T1000 (cell line): ENCODE measurements at regions not wholly inside any gene's neighbourhood (a gene's known extent, or its start where the extent isn't known, plus 50 kb on each side); places are given as distances from the start of the nearest gene placed in this dataset.
"Not testable (repeated sequence)": the region's sequence is repeated elsewhere in the genome, so short reads cannot be mapped to it uniquely, and the experiment has no call there.

Experiments
- DNase-seq: peaks from one replicate; lab custom pipeline; 2025; ENCODE audit warnings: mixed read lengths; lab: John Stamatoyannopoulos, UW

DNA sequence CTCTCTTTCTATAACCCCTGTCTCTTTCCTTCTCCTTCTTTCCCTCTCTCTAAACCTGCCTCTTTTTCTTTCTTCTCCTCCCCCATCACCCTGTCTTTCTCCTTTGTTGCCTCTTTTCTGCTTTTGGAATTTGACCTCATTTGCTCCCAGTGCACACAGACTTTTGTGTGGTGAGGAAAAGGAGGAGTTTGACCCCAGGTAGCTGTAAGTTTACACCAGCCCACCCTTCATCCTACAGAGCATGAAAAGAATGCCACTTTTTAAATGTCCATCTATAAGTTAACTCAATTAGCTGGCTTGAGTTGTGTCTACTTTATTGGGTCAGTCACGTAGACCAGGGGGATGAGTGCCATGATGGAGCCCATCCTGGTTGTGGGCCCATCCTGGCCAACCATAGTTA lies 146.8 kb upstream of the SLC38A2 start:
- no peak for DNase-seq

DNA sequence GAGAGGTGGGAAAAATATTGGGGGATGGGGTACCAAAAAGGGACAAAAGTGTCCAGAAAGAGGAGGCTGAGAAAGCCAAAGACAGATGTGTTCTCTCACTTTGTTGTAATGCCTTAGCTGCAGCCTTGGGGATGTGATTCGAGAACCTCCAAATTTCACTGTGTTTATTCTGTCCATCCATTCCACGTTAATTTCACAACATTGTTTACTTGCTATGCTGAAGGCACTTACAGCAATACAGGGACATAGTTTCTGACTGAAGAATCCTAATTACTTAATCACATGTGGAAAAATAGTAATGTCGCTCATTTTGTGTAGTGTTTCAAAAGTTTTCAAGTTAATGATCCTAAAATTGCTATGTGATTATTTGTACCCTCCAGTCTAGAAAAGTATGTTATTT lies 146.2 kb upstream of the SLC38A2 start:
- DNase-seq, result no peak

DNA sequence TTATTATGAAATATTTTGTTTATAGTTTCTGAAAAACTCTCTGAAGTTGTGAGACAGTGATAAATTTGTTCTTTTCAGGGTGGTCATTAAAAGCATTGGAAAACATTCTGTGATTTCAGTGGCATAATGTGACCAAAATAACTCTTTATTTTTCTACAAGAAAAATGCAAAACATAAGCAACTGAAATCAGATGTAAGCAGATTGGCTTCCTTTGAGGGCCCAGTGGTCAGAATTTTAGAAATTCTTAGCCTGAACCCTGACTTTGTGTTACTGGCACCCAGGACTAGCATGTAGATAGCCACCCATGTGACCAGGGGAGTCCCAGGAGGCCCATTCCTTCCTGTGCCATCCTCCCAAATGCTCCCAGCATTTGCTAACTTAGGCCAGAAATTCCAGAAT lies 145.6 kb upstream of the SLC38A2 start:
- no peak for DNase-seq

DNA sequence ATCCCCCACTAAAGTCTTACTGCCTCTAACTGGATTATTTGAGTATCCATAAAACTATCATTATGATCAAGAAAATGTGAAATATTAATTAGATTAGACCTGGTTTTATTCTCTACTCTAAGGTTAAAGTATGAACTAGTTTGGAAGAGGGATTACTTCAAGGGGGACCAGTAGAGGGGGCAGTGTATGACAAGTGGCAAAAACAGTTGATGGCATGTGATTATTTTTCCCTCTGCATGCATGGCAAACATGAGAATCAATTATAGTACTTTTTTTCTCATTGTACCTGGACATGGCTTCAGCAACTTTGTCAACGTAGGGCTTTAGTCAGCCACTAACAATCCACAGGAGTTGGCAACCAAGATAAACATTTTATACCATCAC lies 145.0 kb upstream of the SLC38A2 start:
- DNase-seq, result no peak

DNA sequence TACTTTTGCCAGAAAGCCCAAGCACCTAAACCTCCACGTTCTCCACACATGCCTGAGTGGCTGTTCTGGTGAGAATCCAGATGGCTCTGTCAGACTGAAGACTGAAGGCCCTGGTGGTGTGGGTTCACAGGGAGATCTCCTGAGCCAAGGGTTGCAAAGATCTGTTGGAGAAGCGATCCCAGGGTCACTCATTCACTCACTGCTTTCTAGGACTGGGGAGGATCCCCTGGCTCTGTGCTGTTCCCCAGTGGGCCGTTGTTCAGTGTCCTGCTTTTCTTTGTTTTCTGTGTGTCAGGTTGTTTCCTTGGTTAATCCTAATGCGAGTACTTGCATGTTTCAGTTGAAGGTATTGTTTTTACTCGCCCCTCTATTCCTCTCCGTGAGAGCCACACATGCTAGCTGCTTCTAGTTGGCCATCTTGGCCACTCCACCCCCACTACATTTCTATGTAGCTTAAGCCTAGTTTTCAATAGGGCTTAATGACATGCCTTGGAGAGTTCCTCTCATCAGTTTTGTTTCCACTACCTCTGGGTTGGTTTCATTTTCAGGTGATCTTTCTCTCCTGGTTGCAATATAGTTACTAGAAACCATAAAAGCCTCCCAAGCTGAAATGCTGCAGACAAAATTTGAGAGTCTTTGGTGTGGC lies 144.5 kb upstream of the SLC38A2 start:
- DNase-seq, result no peak

DNA sequence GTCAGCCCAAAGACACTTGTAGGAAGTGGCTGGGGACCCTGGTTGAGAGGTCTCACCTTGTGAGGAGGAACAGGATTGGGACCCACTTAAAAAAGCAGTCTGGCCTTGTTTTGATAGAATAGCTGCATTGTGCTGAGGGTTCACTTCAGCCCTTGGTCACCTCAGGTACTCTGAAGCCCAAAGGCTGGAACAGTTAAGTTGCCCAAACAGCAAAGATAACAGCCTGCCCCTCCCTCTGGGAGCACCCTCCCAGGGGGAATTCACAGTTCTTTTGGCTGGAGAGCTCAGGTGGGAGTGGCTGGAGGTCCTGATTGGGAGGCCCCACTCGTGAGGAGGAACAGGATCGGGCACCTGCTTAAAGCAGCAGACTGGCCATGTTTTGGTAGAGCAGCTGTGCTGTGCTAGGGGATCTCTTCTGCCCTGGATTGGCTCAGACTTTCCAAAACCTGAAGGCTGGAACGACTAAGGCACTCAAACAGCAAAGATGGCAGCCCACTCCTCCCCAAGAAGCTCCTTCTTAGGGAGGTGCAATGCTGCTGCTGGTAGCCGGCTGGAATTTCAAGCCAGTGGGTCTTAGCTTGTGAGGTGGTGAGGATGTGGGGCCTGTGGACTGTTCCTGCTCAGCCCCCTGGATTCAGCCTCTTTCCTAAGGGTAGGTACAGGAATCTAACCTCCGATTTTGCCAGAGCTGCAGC lies 143.8 kb upstream of the SLC38A2 start:
- DNase-seq, result no peak

DNA sequence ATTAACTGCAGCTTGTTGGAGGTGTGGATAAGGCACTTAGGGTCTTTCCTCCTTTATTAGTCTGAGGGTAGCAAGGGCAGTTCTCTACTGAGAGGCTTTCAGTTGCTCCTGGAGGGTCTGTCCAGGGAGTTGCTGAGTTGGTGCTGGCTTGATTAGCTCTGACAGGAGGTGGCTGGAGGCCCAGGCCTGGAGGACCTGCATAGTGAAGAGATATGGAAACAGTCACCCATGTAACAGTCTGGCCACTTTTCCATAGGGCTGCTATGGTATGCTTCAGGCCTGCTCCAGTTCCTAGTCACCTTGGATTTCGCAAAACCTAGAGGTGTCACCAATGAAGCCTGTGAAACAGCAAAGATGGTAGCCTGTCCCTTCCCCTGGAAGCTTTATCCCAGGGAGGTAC lies 143.3 kb upstream of the SLC38A2 start:
- no peak for DNase-seq

DNA sequence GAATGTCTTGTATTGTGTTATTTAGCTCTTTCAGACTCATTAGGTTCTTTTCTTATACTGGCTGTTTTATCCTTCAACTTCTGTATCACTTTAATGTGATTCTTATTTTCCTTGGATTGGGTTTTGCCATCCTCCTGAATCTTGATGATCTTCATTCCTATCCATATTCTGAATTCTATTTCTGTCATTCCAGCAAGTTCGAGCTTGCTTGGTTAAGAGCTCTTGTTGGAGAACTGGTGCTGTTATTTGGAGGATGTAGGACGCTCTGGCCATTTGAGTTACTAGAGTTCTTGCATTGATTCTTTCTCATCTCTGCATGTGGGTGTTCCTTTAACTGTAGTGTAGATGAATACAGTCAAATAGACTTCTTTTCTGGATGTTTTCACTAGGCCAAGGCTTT lies 142.3 kb upstream of the SLC38A2 start:
- no peak for DNase-seq

DNA sequence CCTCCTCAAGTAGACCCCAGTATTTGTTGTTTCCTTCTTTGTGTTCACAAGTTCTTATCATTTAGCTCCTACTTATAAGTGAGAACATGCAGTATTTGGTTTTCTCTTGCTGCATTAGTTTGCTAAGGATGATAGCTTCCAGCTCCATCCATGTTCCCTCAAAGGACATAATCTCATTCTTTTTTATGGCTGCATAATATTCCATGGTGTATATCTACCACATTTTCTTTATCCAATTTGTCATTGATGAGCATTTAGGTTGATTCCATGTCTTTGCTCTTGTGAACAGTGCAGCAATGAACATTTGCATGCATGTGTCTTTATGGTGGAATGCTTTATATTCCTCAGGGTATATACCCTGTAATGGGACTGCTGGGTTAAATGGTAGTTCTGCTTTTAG lies 137.7 kb upstream of the SLC38A2 start:
- not testable (repeated sequence) for DNase-seq

DNA sequence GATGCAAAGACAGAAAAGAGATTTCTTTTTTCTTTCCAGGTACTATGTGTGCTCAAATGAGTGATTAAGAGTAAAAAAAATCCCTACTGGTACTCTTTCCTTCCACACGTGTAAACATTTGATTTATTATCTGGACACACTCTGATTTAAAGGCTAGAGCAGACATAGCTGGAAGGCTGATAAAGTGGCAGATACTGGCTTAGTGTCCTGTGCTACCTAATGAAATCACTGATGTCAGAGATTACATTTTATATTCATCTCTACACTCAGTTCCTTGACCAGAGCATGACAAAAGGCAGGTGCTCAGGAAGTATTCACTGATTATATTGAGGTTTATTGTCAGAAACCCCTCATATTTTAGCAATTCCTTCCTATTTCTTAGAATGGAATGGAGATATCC lies 136.6 kb upstream of the SLC38A2 start:
- no peak for DNase-seq

DNA sequence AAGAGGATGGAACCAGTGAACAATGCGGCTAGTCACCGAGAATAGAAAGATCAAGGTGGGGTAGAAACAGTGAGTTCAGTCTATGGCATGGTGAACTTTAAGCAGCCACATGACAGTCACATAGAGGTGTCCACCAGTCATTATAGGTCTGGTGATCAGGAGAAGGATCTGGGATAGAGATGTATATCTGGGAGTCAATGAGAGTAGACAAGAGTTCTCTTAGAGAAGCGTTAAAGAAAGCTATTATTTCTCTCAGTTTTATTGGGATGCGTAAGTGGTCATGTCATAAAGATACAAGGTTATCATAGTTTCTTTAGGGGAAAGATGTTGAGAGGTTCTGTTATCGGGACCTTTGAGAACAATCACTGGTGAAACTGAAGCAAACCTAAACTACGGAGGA lies 136.1 kb upstream of the SLC38A2 start:
- DNase-seq, result no peak

DNA sequence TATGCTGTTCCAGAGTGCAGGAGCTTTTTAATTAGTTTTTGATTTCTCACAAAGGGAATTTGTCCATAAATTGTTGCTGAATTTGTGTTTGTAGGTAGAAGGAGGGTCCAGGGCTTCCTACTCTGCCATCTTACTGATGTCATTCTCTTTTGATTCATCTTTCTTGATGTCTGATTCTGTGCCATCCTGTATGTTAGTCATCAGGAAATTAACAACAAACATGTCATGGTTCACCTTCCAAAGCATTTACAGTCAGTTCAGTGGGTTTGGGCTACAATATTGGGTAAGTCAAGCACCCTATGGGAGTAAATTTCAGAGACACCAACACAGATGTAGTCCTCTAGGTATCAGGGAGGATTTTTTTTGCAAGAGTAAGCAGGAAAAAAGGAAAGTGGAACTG lies 135.2 kb upstream of the SLC38A2 start:
- no peak for DNase-seq

DNA sequence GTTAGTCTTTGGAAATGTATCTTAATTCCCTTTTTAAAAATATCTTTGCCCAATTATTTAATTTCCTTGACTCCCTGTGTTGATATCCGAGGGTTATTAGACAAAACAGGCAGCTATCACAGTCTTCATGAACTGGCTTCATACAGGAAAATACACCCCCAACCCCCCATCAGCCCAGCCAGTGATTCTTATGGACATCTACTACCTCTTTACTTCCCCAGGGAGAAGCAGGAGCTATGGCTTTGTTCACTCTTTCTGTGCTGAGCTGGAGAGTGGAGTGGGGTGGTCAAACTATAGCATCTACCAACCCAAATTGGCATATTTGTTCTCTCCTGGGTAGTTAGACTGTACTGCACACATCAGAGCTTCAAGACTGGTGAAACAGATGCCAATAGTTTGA lies 134.4 kb upstream of the SLC38A2 start:
- no peak for DNase-seq

DNA sequence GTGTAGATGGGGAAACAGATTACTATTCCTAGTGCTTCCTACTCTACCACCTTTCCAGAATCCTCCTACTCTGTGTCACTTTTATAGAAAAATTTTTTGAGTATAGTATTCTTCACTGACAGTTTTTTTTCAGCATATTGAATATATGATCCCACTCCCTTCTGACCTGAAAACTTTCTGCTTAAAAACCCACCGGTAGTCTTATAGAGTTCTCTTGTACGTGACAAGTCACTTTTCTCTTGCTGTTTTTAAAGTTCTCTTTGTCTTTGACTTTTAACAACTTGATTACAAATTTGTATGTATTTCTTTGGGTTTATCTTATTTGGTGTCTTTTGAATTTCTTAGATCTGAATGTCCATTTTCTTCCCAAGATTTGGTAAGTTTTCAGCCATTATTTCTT lies 133.6 kb upstream of the SLC38A2 start:
- DNase-seq, result no peak

DNA sequence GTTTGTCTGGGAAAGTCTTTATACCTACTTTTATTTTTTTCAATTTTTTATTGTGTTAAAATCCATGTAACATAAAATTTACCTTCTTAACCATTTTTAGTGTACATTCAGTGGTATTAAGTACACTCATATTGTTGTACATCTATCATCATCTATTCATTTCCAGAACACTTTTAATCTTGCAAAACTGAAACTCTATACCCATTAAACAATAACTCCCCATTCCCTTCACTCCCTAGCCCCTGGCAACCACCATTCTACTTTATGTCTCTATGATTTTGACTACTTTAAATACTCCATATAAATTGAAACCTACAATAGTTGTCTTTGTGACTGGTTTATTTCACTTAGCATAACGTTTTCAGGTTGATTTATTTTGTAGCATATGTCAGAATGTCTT lies 131.9 kb upstream of the SLC38A2 start:
- DNase-seq, result no peak

DNA sequence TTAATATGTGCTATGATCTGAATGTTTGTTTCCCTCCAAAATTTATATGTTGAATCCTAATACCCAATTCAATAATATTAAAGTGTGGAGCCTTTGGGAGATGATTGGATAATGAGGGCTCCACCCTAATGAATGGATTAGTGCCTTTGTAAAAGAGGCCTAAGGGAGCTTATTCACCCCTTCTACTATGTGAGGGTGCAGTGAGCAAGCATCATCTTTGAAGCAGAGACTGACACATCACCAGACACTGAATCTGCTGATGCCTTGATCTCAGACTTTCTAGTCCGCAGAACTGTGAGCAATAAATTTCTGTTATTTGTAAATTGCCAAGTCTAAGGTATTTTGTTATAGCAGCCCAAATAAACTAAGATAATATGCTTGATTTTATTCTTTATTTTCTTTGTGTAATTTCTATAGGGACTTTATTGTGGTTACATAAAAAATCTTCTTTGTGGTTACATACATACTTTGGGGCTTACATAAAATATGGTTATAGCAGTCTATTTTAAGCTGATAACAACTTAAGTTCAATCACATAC lies 131.1 kb upstream of the SLC38A2 start:
- no peak for DNase-seq

DNA sequence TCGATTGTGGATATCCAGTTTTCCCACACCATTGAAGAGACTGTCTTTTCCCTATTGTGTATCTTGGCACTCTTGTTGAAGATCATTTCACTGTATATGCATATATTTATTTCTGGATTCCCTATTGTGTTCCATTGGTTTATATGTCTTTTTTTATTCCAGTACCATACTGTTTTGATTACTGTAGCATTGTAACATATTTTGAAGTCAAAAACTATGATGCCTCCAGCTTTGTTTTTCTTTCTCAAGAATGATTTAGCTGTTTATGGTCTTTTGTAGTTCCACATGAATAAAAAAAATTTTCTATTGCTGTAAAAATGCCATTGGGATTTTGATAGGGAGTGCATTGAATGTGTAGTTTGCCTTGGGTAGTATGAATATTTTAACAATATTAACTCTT lies 128.1 kb upstream of the SLC38A2 start:
- DNase-seq, result no peak

DNA sequence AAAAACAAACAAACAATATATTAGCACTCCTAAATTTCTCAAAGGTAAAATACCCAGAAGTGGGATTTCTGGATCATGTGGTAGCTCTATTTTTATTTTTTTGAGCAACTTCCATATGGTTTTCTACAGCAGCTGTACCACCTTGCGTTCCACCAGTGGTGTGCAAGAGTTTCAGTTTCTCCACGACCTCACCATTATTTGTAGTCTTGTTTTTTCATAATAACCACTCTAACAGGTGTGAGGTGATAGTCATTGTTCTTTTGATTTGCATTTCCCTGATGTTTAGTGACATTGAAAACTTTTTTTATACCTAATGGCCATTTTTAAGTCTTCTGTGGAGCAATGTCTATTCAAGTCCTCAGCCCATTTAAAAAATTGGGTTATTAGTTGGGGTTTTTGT lies 127.3 kb upstream of the SLC38A2 start:
- DNase-seq, result no peak

DNA sequence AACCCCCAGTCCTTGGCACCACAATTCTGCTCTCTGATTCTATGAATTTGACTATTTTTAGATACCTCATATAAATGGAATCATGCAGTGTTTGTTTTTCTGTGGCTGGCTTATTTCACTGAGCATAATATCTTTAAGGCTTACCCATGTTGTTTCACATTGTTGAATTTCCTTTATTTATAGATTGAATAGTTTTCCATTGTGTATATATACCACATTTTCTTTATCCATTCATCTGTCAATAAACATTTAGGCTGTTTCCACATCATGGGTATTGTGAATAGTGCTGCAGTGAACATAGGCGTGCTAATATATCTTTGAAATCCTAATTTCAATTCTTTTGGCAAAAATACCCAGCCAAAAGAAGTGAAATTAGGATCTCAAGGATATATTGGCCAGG lies 126.7 kb upstream of the SLC38A2 start:
- no peak for DNase-seq

DNA sequence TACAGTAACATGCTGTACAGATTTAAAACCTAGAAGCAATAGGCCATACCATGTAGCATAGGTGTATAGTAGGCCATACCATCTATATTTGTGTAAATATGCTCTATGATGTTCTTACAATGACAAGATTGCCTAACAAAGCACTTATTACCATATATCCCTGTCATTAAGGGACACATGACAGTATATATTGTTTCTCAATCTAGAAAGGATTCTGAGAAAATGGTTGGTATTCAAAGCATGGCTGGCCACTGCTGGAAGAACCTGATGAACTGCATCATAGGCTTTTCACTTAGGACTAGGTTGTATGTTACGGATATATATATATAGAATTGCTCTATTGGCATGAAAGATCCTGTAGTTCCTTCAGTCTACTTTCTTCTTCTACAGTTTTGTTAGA lies 125.2 kb upstream of the SLC38A2 start:
- no peak for DNase-seq

DNA sequence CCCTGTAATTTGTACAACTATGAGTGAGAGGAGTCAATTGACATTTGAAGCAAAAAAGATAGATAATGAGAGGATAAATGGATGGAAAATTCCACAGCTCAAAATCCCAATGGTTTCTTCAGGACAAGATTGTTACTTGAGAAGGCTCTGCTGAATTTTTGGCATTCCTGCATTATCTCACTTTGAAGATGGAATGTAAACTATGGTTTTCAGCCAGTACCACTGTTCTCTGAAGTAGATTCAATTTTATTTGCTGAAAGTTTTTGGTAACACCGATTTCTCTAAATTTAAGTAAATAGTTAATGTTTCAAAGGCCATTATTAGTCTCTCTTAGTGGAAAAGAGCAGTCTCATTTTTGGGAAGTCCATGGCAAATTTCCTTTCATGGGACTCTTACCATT lies 121.9 kb upstream of the SLC38A2 start:
- DNase-seq, result no peak

DNA sequence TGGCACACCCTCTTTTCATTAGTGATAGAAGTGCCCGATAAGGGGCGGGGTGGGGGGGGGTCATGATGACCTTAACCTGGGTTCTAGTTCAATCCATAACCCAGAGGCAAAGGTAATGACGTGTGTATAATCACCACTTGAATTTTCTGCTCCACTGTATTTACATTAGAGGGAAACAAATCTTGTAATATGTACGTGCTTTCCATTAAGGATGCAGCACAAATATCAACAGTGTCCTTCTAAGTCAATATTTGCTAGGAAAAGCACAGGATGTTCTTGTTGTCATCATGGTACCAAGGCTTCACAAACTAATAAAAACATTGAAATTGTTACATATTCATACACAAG lies 121.2 kb upstream of the SLC38A2 start:
- DNase-seq, result no peak

DNA sequence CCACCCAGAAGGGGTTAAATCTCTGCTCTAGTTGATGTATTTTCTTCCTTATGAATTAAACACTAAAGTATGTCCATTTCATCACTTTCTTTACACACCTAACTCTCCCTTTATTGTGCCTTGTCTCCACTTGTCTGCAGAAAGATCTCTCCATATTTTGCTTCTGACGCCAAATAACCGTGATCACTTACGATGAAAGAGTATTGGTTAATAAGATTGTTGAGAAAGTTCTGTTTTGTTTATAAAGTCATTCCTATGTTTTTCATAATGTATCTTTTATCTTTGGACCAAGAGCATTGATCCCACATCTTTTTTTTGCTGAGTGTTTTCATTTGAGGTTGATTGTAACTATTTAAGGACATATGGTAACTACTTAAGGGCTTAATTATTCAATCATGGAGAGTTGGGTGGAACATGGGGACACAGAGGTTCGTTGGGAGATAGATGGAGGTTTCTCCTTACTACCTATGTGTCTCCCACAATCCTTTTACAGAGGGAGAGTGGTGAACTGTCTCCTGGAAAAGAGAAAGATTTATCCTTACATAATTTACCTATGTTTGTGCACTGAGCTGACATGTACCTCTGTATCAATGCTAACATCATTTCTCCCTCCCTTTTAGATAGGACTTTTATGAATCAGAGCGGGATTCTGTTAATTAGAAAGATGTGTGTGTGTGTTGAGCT lies 120.7 kb upstream of the SLC38A2 start:
- DNase-seq, result no peak
